SK-N-MC (cell line): ENCODE measurements at regions not wholly inside any gene's neighbourhood (a gene's known extent, or its start where the extent isn't known, plus 50 kb on each side); places are given as distances from the start of the nearest gene placed in this dataset.

Source experiments
- DNase-seq: peaks from one replicate; pipeline ENCODE4 v3.0.0-alpha.2; 2011; ENCODE audit warnings: low read depth, low spot score
- H3K27ac ChIP-seq: fragments of 200-600 bp; sonication (generic); 2 replicates; pipeline ENCODE4 v1.5.1; 2016; ENCODE audit warnings: mixed run types
- H3K36me3 ChIP-seq: fragments of 200-600 bp; sonication (generic); 2 replicates; pipeline ENCODE4 v1.6.1; 2017; ENCODE audit warnings: antibody characterized with exemption, low read length, mixed read lengths; ENCODE audit not compliant: insufficient read depth
- H3K4me3 ChIP-seq: fragments of 200-600 bp; sonication (generic); 2 replicates; pipeline ENCODE4 v1.5.1; 2016
- H3K9ac ChIP-seq: fragments of 200-600 bp; sonication (generic); 2 replicates; pipeline ENCODE4 v1.8.0; 2017; ENCODE audit warnings: mixed run types, mixed read lengths; ENCODE audit not compliant: insufficient read length
- H3K9me3 ChIP-seq: fragments of 200-600 bp; sonication (generic); 2 replicates; pipeline ENCODE4 v1.6.1; 2017; ENCODE audit warnings: low read depth, mild to moderate bottlenecking, antibody characterized with exemption, low read length, moderate library complexity, mixed read lengths
- EZH2 ChIP-seq: fragments of 200-600 bp; sonication (generic); IDR thresholded peaks from one replicate; pipeline ENCODE4 v1.6.1; 2017; ENCODE audit warnings: antibody characterized with exemption
- FOXP2 ChIP-seq: optimal IDR thresholded peaks from 2 replicates; pipeline ENCODE3; 2011; ENCODE audit warnings: mild to moderate bottlenecking, moderate library complexity; ENCODE audit not compliant: insufficient read depth; ENCODE audit errors: extremely low read length, control extremely low read depth
- POLR2AphosphoS5 ChIP-seq: IDR thresholded peaks from 2 replicates; pipeline ENCODE4 v1.6.1; 2012; ENCODE audit warnings: mild to moderate bottlenecking, low read depth, low read length, borderline replicate concordance

GRCh38 chr7:106196460-106197021 lies 84.4 kb upstream of the SYPL1 start:
- no peak for DNase-seq
- no peak for TF ChIP-seq POLR2AphosphoS5
- H3K27ac ChIP-seq = no peak overlapping the region
- H3K4me3 ChIP-seq = no peak overlapping the region
- H3K9me3 ChIP-seq = no peaks in the 10 kb centered on the region
- no peaks in the 10 kb centered on the region for H3K36me3 ChIP-seq
- no peak overlapping the region for H3K9ac ChIP-seq

- TF ChIP-seq EZH2 = no peak
- TF ChIP-seq FOXP2 = no peak
- no peak for TF ChIP-seq POLR2AphosphoS5
- H3K36me3 ChIP-seq = no peaks in the 10 kb centered on the region
- DNase-seq = no peak
- H3K27ac ChIP-seq = no peak overlapping the region
- H3K9ac ChIP-seq = no peak overlapping the region
- no peaks in the 10 kb centered on the region for H3K9me3 ChIP-seq
- no peak overlapping the region for H3K4me3 ChIP-seq
Measured at GRCh38 chr7:106193661-106194060, 81.5 kb upstream of the SYPL1 start.

GRCh38 chr7:106190589-106191330 lies 78.6 kb upstream of the SYPL1 start:
- no peak overlapping the region for H3K27ac ChIP-seq
- H3K4me3 ChIP-seq = no peak overlapping the region
- no peak overlapping the region for H3K9ac ChIP-seq
- H3K36me3 ChIP-seq = no peaks in the 10 kb centered on the region
- TF ChIP-seq POLR2AphosphoS5 (no peak), EZH2 (no peak), FOXP2 (no peak)
- no peaks in the 10 kb centered on the region for H3K9me3 ChIP-seq
- no peak for DNase-seq

- no peak for DNase-seq
- Histone ChIP-seq H3K27ac (no peak overlapping the region), H3K36me3 (no peaks in the 10 kb centered on the region), H3K9me3 (no peaks in the 10 kb centered on the region), H3K4me3 (no peak overlapping the region), H3K9ac (no peak overlapping the region)
- TF ChIP-seq FOXP2 (no peak), EZH2 (no peak), POLR2AphosphoS5 (no peak)
Measured at GRCh38 chr7:106187613-106188350, 75.7 kb upstream of the SYPL1 start.

- TF ChIP-seq POLR2AphosphoS5 = no peak
- no peak for TF ChIP-seq FOXP2
- no peak for TF ChIP-seq EZH2
- DNase-seq = no peak
- H3K27ac ChIP-seq = no peak overlapping the region
Measured at GRCh38 chr7:106185719-106186118, 73.6 kb upstream of the SYPL1 start.

GRCh38 chr7:106183952-106184351 lies 71.8 kb upstream of the SYPL1 start:
- Histone ChIP-seq H3K9ac (no peak overlapping the region), H3K27ac (no peak overlapping the region), H3K9me3 (no peaks in the 10 kb centered on the region), H3K4me3 (no peak overlapping the region), H3K36me3 (no peaks in the 10 kb centered on the region)
- no peak for TF ChIP-seq POLR2AphosphoS5
- no peak for TF ChIP-seq EZH2
- no peak for TF ChIP-seq FOXP2
- no peak for DNase-seq

More at GRCh38 chr7:106185719-106186118, 73.6 kb upstream of the SYPL1 start:
- H3K36me3 ChIP-seq = no peaks in the 10 kb centered on the region
- H3K4me3 ChIP-seq = no peak overlapping the region
- no peak overlapping the region for H3K9ac ChIP-seq
- H3K9me3 ChIP-seq = no peaks in the 10 kb centered on the region

- H3K36me3 ChIP-seq = no peaks in the 10 kb centered on the region
- no peak overlapping the region for H3K9ac ChIP-seq
- no peak overlapping the region for H3K4me3 ChIP-seq
- no peak overlapping the region for H3K27ac ChIP-seq
- H3K9me3 ChIP-seq = no peaks in the 10 kb centered on the region
- no peak for DNase-seq
- TF ChIP-seq EZH2 (no peak), FOXP2 (no peak), POLR2AphosphoS5 (no peak)
Measured at GRCh38 chr7:106182904-106183303, 70.8 kb upstream of the SYPL1 start.

- H3K9me3 ChIP-seq = no peaks in the 10 kb centered on the region
- H3K27ac ChIP-seq = no peak overlapping the region
- no peak for DNase-seq
- no peak overlapping the region for H3K4me3 ChIP-seq
- H3K36me3 ChIP-seq = no peaks in the 10 kb centered on the region
- TF ChIP-seq EZH2 (no peak), FOXP2 (no peak), POLR2AphosphoS5 (no peak)
- no peak overlapping the region for H3K9ac ChIP-seq
Measured at GRCh38 chr7:106181658-106182265, 69.7 kb upstream of the SYPL1 start.
